H1 (cell line): ENCODE measurements at regions not wholly inside any gene's neighbourhood (a gene's known extent, or its start where the extent isn't known, plus 50 kb on each side); places are given as distances from the start of the nearest gene placed in this dataset.

Experiments used
- BCL11A ChIP-seq, 2 experiments: IDR thresholded peaks; one replicate each; pipeline ENCODE4 v1.6.1; 2011; ENCODE audit warnings: low read depth in 2 of 2, low read length in 2 of 2, mild to moderate bottlenecking in 2 of 2
- JUND ChIP-seq: IDR thresholded peaks from 2 replicates; pipeline ENCODE4 v1.6.1; 2011; ENCODE audit warnings: mild to moderate bottlenecking, improper control_type of control experiment, low read length
- RXRA ChIP-seq: IDR thresholded peaks from 2 replicates; pipeline ENCODE4 v1.6.1; 2011; ENCODE audit warnings: low read depth, mild to moderate bottlenecking, low read length, moderate library complexity; ENCODE audit not compliant: insufficient read depth
- SIX5 ChIP-seq: IDR thresholded peaks from 2 replicates; pipeline ENCODE4 v1.6.1; 2011; ENCODE audit warnings: mild to moderate bottlenecking, low read depth, low read length
- SP2 ChIP-seq: IDR thresholded peaks from 2 replicates; pipeline ENCODE4 v1.6.1; 2012; ENCODE audit warnings: mild to moderate bottlenecking, low read length, inconsistent platforms
- TF ChIP-seq, protein P1 (sequence below): IDR thresholded peaks from 2 replicates; pipeline ENCODE4 v1.6.1; 2011; ENCODE audit warnings: low read depth, mild to moderate bottlenecking, low read length; ENCODE audit not compliant: insufficient read depth

DNA sequence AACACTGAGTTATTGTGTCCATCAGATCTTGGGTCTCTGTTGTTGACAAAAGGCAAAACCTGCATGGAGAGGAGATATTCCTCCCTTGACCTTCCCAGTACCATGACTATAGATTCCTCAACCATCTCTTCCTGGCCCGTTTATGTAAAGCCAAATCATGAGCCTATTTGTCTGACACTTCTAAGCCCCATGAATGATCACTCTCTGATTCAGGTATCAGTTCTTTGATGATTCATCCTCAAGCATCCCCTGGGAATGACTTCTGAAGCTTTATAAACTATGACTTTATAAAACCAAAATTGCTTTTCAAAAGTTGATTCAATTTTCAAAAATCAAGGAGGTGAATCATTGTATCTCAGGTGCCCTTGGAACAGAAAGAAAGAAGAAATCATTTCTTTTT lies 78.7 kb upstream of the LOC128125822 start (continued):
- TF ChIP-seq JUND (no peak), SP2 (no peak), SIX5 (no peak), BCL11A (IDR thresholded peaks at IDR 0.05; ENCODE audit: low read depth in 2 of 2, low read length in 2 of 2) (no peak), RXRA (no peak)
- TF ChIP-seq, protein P1, sequence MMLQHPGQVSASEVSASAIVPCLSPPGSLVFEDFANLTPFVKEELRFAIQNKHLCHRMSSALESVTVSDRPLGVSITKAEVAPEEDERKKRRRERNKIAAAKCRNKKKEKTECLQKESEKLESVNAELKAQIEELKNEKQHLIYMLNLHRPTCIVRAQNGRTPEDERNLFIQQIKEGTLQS, result no peak
